BE2C (cell line): ENCODE measurements at regions not wholly inside any gene's neighbourhood (a gene's known extent, or its start where the extent isn't known, plus 50 kb on each side); places are given as distances from the start of the nearest gene placed in this dataset.
"Not testable (repeated sequence)": the region's sequence is repeated elsewhere in the genome, so short reads cannot be mapped to it uniquely, and the experiment has no call there.

Experiments
- DNase-seq: peaks from one replicate; pipeline ENCODE4 v3.0.0-alpha.2; 2020
- H3K27me3 ChIP-seq: fragments of 250-450 bp; sonication (Bioruptor Pico); 2 replicates; pipeline ENCODE4 v1.5.1; 2020; ENCODE audit warnings: mild to moderate bottlenecking
- H3K36me3 ChIP-seq: fragments of 250-450 bp; sonication (Bioruptor Pico); 2 replicates; pipeline ENCODE4 v1.5.1; 2020; ENCODE audit warnings: mild to moderate bottlenecking
- H3K4me1 ChIP-seq: fragments of 250-450 bp; sonication (Bioruptor Pico); 2 replicates; pipeline ENCODE4 v1.5.1; 2020
- H3K4me3 ChIP-seq: 2 replicates; pipeline ENCODE4 v1.5.1; 2011; ENCODE audit warnings: low read depth, low read length
- H3K9me3 ChIP-seq: fragments of 250-450 bp; sonication (Bioruptor Pico); 2 replicates; pipeline ENCODE4 v1.5.1; 2020
- TF ChIP-seq, protein P1 (sequence below): IDR thresholded peaks from 2 replicates; pipeline ENCODE4 v1.5.1; 2012; ENCODE audit warnings: mild to moderate bottlenecking, low read depth, low read length

DNA sequence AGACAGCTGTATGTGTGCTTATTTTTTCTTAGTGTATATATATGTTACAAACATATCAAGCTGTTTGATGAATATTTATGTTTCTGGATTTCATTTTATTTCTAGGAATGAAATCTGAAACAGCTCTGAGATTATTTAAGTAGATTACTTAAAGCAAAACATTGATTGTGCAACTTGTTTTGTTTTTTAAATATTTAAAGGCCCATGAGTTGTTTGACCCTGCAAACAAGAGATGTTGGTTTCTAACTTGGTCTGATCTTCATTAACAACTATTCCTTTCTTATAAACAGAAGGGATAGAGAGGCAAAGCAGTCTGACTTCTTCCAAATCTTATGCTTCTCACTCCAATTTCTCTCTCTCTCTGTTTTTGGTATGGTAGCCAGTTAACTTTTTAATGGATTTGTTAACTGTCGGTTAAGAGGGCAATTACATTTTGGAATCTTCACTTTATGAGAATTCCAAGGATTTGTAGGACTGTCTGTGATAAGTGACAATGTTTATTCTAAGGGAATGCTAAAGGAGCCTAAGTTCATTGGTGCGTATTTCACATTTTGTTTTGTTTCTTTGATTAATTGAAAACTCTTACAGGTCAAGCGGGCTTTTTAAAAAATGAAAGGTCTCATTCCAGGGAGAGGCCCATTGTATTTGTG, 102.6 kb upstream of the HMGA2 start:
- no peaks in the 10 kb centered on the region for H3K9me3 ChIP-seq
- no peaks in the 10 kb centered on the region for H3K36me3 ChIP-seq
- H3K4me1 ChIP-seq = no peaks in the 10 kb centered on the region
- H3K27me3 ChIP-seq = peaks cover 29% of the 10 kb centered on the region
- TF ChIP-seq, protein P1, sequence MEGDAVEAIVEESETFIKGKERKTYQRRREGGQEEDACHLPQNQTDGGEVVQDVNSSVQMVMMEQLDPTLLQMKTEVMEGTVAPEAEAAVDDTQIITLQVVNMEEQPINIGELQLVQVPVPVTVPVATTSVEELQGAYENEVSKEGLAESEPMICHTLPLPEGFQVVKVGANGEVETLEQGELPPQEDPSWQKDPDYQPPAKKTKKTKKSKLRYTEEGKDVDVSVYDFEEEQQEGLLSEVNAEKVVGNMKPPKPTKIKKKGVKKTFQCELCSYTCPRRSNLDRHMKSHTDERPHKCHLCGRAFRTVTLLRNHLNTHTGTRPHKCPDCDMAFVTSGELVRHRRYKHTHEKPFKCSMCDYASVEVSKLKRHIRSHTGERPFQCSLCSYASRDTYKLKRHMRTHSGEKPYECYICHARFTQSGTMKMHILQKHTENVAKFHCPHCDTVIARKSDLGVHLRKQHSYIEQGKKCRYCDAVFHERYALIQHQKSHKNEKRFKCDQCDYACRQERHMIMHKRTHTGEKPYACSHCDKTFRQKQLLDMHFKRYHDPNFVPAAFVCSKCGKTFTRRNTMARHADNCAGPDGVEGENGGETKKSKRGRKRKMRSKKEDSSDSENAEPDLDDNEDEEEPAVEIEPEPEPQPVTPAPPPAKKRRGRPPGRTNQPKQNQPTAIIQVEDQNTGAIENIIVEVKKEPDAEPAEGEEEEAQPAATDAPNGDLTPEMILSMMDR = no peak
- no peak overlapping the region for H3K4me3 ChIP-seq
- DNase-seq = no peak

DNA sequence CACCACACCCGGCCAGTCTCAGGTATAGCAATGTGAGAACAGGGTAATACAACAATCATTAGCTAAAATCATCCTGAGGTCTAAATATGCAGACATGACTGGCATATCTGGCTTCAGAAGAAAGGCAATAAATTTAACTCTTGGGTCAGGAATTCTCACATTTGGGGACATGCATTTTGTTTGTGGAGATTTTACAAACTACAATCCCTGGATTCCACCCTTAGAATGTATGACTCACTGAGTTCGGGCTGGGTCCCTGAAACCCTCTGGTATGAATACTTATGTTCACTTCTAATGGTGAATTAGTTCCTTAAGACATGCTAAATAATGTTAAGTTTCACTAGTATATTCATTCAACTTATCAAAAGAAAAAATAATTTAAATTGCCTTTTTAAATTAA, 98.9 kb upstream of the HMGA2 start:
- Histone ChIP-seq H3K36me3 (no peaks in the 10 kb centered on the region), H3K4me3 (no peak overlapping the region), H3K9me3 (no peaks in the 10 kb centered on the region), H3K4me1 (no peaks in the 10 kb centered on the region), H3K27me3 (peaks cover 50% of the 10 kb centered on the region)
- DNase-seq = no peak
- TF ChIP-seq, protein P1 = no peak

DNA sequence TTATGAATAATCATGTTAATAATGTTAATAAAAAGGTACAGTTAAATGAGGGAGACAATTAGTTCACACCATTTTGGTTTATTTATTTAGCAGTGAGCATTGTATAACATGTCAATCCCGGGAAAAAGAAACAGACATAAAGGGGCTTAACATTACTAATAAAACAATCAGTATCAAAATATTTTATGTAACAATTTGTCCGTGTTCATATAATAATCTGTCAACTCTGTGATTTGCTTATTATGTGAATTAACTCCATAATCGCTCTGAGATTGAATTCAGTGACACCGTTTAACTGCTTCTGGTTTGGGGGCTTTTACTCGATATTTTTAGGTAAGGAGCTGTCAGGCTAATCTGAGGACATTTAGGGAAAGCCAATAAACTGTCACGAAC, 95.8 kb upstream of the HMGA2 start:
- no peaks in the 10 kb centered on the region for H3K36me3 ChIP-seq
- DNase-seq = no peak
- H3K9me3 ChIP-seq = no peaks in the 10 kb centered on the region
- no peak overlapping the region for H3K4me3 ChIP-seq
- peaks cover 39% of the 10 kb centered on the region for H3K27me3 ChIP-seq
- no peaks in the 10 kb centered on the region for H3K4me1 ChIP-seq
- TF ChIP-seq, protein P1 = no peak

DNA sequence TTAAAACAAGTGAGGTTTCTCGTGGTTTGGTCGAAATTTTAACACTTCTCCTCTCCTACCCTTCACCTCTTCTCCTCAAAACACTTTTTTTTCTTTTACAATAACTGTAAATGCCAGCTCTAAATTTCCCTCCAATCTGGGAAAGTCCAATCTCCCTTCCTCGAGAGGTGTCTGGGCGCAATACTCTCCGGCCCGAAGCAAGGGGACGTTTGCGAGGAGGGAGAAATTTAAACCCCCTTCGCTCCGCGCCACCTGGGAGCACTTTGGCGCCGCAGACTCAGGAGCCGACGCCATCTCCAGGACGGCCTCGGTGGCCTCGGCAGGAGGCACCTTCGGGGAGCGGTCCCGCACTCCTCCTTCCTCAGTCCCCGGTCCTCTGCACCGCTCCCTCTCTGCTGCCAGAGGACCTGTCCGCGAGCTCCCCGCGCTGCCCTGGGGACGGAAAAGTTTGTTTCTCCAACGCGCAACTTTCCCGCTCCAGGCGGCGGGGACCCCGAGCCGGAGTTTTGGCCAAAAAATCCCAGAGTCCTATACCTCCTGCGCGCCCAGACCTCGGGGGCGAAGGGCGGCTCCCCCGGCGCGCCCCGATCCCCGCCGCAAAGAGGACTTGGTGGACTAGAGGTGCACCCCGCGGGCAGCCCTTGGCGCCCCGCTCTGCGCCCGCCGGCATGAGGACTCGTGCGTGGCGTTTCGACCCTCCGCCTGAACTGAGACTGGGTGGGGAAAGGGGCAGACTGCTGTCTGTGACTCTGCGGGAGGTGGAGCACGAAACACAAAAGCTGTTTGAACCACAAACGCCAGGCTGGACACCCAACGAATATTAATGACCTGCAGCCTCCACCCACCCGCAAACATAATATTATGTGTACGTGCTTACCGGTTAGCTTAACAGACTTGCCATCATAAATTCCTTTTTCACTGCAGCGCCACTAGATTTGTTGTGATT, 95.2 kb upstream of the HMGA2 start:
- no peak overlapping the region for H3K4me3 ChIP-seq
- DNase-seq = no peak
- TF ChIP-seq, protein P1 = no peak

DNA sequence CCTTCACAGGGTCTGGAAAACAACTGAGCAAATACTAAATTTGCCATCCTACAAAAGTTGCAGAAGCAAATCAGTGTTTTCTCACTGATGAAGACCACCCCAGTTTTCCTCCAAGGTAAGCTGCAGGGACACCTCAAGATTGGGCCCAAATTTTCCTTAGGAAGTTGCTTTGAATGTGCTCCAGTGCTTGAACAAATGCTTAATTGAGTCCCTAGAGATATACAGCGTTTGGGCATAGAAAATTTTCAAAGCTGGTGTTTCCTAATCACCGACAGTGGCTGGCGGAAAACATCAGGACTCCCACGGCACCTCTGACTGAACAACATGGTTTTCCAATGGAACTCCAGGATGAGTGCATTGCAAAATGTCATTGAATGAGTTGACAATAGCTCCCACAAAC, 92.5 kb upstream of the HMGA2 start:
- Histone ChIP-seq H3K4me3 (no peak overlapping the region), H3K4me1 (no peaks in the 10 kb centered on the region), H3K27me3 (peaks cover 35% of the 10 kb centered on the region), H3K9me3 (no peaks in the 10 kb centered on the region), H3K36me3 (no peaks in the 10 kb centered on the region)
- DNase-seq = no peak
- TF ChIP-seq, protein P1 = no peak

More for the DNA sequence above, 95.2 kb upstream of the HMGA2 start:
- Histone ChIP-seq H3K4me1 (no peaks in the 10 kb centered on the region), H3K36me3 (no peaks in the 10 kb centered on the region), H3K27me3 (peaks cover 39% of the 10 kb centered on the region), H3K9me3 (no peaks in the 10 kb centered on the region)

DNA sequence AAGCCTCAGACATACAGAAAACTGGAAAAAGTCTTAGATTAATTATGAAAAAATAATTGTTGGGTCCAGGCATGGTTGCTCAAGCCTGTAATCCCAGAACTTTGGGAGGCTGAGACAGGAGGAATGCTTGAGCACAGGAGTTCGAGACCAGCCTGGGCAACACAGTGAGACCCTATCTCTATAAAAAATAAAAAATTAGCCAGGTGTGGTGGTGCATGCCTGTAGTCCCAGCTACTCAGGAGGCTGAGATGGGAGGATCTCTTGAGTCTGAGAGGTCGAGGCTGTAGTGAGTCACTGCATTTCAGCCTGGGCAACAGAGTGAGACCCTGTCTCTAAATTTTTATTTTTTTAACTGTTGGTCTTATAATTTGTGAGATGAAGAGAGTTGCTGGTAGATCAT, 90.6 kb upstream of the HMGA2 start:
- not testable (repeated sequence) for H3K36me3 ChIP-seq, H3K4me3 ChIP-seq, H3K4me1 ChIP-seq, H3K9me3 ChIP-seq, DNase-seq
- peaks cover 21% of the 10 kb centered on the region for H3K27me3 ChIP-seq
